IMR-90 (cell line): ENCODE measurements at regions not wholly inside any gene's neighbourhood (a gene's known extent, or its start where the extent isn't known, plus 50 kb on each side); places are given as distances from the start of the nearest gene placed in this dataset.

Experiments used
- ATAC-seq: fragments of 200-7000 bp; cut with Tn5 transposase; 2 replicates; pipeline ENCODE4 v1.9.1; 2020; ENCODE audit warnings: low read depth, mild to moderate bottlenecking, moderate library complexity
- BruUV-seq: library from RNA; stranded (reverse); fragments of 400-500 nt; replicated peaks from 2 replicates; lab custom pipeline; 2021; lab: Mats Ljungman, UMichigan
- CTCF ChIA-PET: fragments of 300-600 bp; formaldehyde crosslinking; extraction: SDS; loops from one replicate; lab custom pipeline; 2021; ENCODE audit warnings: antibody characterized with exemption; lab: Yijun Ruan, JAX
- POLR2A ChIA-PET: fragments of 300-600 bp; sonication (Branson Sonifier 250); formaldehyde crosslinking; loops from one replicate; lab custom pipeline; 2022; ENCODE audit warnings: antibody characterized with exemption; ENCODE audit not compliant: unreplicated experiment; lab: Charles Lee
- DNase-seq: peaks from one replicate; pipeline ENCODE4 v3.0.0; 2013
- H2AFZ ChIP-seq: replicated peaks from 2 replicates; pipeline ENCODE3; 2013; ENCODE audit warnings: low read length, mild to moderate bottlenecking; ENCODE audit not compliant: poor library complexity
- H2AK5ac ChIP-seq: 2 replicates; pipeline ENCODE4 v1.6.1; 2013; ENCODE audit warnings: low read depth, low read length, inconsistent platforms
- H2AK9ac ChIP-seq: replicated peaks from 2 replicates; pipeline ENCODE3; 2013; ENCODE audit warnings: mild to moderate bottlenecking, low read depth, low read length, moderate library complexity; ENCODE audit not compliant: poor library complexity
- H2BK120ac ChIP-seq: 2 replicates; pipeline ENCODE4 v1.6.1; 2013; ENCODE audit warnings: low read depth, low read length, inconsistent platforms
- H2BK15ac ChIP-seq: 3 replicates; pipeline ENCODE4 v1.6.1; 2013; ENCODE audit warnings: low read depth, low read length, inconsistent platforms
- H2BK20ac ChIP-seq: 2 replicates; pipeline ENCODE4 v1.6.1; 2013; ENCODE audit warnings: low read depth, mild to moderate bottlenecking, inconsistent platforms, low read length, moderate library complexity
- H2BK5ac ChIP-seq: 2 replicates; pipeline ENCODE4 v1.6.1; 2013; ENCODE audit warnings: mild to moderate bottlenecking, low read depth, low read length, inconsistent platforms; ENCODE audit not compliant: poor library complexity, severe bottlenecking
- H3K14ac ChIP-seq: replicated peaks from 2 replicates; pipeline ENCODE4 v1.6.1; 2013; ENCODE audit warnings: low read depth, low read length, inconsistent platforms
- H3K18ac ChIP-seq: 2 replicates; pipeline ENCODE4 v1.6.1; 2013; ENCODE audit warnings: low read depth, low read length, control low read depth
- H3K23ac ChIP-seq: 2 replicates; pipeline ENCODE4 v1.6.1; 2013; ENCODE audit warnings: low read depth, low read length, inconsistent platforms
- H3K27ac ChIP-seq: 2 replicates; pipeline ENCODE4 v1.5.1; 2013; ENCODE audit warnings: mild to moderate bottlenecking, control low read depth, low read length; ENCODE audit not compliant: insufficient read depth
- H3K27me3 ChIP-seq: 2 replicates; pipeline ENCODE4 v1.6.1; 2013; ENCODE audit warnings: low read length; ENCODE audit not compliant: control insufficient read depth, insufficient read depth
- H3K36me3 ChIP-seq: 2 replicates; pipeline ENCODE4 v1.6.1; 2013; ENCODE audit warnings: low read length, mixed read lengths; ENCODE audit not compliant: control insufficient read depth, insufficient read depth
- H3K4ac ChIP-seq: 2 replicates; pipeline ENCODE4 v1.6.1; 2013; ENCODE audit warnings: low read depth, low read length, inconsistent platforms
- H3K4me1 ChIP-seq: 2 replicates; pipeline ENCODE4 v1.6.1; 2013; ENCODE audit warnings: low read length, mixed read lengths; ENCODE audit not compliant: control insufficient read depth, insufficient read depth
- H3K4me2 ChIP-seq: 2 replicates; pipeline ENCODE4 v1.6.1; 2013; ENCODE audit warnings: low read depth, mild to moderate bottlenecking, control low read depth, low read length, moderate library complexity
- H3K4me3 ChIP-seq: 2 replicates; pipeline ENCODE4 v1.5.1; 2013; ENCODE audit warnings: low read depth, mild to moderate bottlenecking, control low read depth, low read length, moderate library complexity; ENCODE audit not compliant: insufficient read depth
- H3K56ac ChIP-seq: 2 replicates; pipeline ENCODE4 v1.6.1; 2013; ENCODE audit warnings: low read length, inconsistent platforms; ENCODE audit not compliant: insufficient read depth; ENCODE audit errors: extremely low read depth
- H3K79me1 ChIP-seq, 2 experiments: 2 replicates each; pipeline ENCODE4 v1.6.1; 2013; ENCODE audit warnings: low read length in 2 of 2, inconsistent platforms in 1 of 2, low read depth in 1 of 2
- H3K9ac ChIP-seq: 2 replicates; pipeline ENCODE4 v1.6.1; 2013; ENCODE audit warnings: low read depth, low read length, control low read depth
- H3K9me1 ChIP-seq: 2 replicates; pipeline ENCODE4 v1.6.1; 2013; ENCODE audit warnings: low read length, inconsistent platforms; ENCODE audit not compliant: insufficient read depth
- H3K9me3 ChIP-seq: 2 replicates; pipeline ENCODE4 v1.6.1; 2013; ENCODE audit warnings: low read length; ENCODE audit not compliant: control insufficient read depth, insufficient read depth
- H4K20me1 ChIP-seq: 2 replicates; pipeline ENCODE4 v1.6.1; 2013; ENCODE audit warnings: low read length, inconsistent platforms; ENCODE audit not compliant: insufficient read depth
- H4K5ac ChIP-seq: 2 replicates; pipeline ENCODE4 v1.6.1; 2013; ENCODE audit warnings: mild to moderate bottlenecking, low read depth, low read length, control low read depth
- H4K8ac ChIP-seq, 2 experiments: 2 replicates each; pipeline ENCODE4 v1.6.1; 2013; ENCODE audit warnings: low read depth in 2 of 2, low read length in 2 of 2, control low read depth in 1 of 2, inconsistent platforms in 1 of 2
- H4K91ac ChIP-seq: 2 replicates; pipeline ENCODE4 v1.6.1; 2013; ENCODE audit warnings: low read depth, low read length, inconsistent platforms; ENCODE audit not compliant: insufficient read depth
- BHLHE40 ChIP-seq: fragments of 150-350 bp; IDR thresholded peaks from 2 replicates; pipeline ENCODE4 v1.6.1; 2016; ENCODE audit warnings: mild to moderate bottlenecking, low read depth, low read length
- CEBPB ChIP-seq: IDR thresholded peaks from 2 replicates; pipeline ENCODE4 v1.6.1; 2012; ENCODE audit warnings: low read depth, low read length, improper control_type of control experiment
- CHD1 ChIP-seq: IDR thresholded peaks from 2 replicates; pipeline ENCODE4 v1.6.1; 2012; ENCODE audit warnings: low read depth, low read length, improper control_type of control experiment
- CTCF ChIP-seq: conservative IDR thresholded peaks from 2 replicates; pipeline ENCODE4 v1.5.1; 2012; ENCODE audit warnings: mild to moderate bottlenecking, low read depth, low read length, improper control_type of control experiment
- ELK1 ChIP-seq: fragments of 150-350 bp; IDR thresholded peaks from 2 replicates; pipeline ENCODE4 v1.6.1; 2016; ENCODE audit warnings: low read depth, mild to moderate bottlenecking, low read length, moderate library complexity, borderline replicate concordance
- FOS ChIP-seq: fragments of 150-350 bp; IDR thresholded peaks from 2 replicates; pipeline ENCODE4 v1.6.1; 2016; ENCODE audit warnings: low read depth, low read length
- MAFK ChIP-seq: IDR thresholded peaks from 2 replicates; pipeline ENCODE4 v1.6.1; 2012; ENCODE audit warnings: low read depth, low read length, improper control_type of control experiment
- MAZ ChIP-seq: IDR thresholded peaks from 2 replicates; pipeline ENCODE4 v1.6.1; 2012; ENCODE audit warnings: low read depth, mild to moderate bottlenecking, low read length, improper control_type of control experiment, moderate library complexity, borderline replicate concordance
- MXI1 ChIP-seq: IDR thresholded peaks from 2 replicates; pipeline ENCODE4 v1.6.1; 2012; ENCODE audit warnings: low read depth, mild to moderate bottlenecking, low read length, moderate library complexity, borderline replicate concordance
- NFE2L2 ChIP-seq: fragments of 150-350 bp; IDR thresholded peaks from 2 replicates; pipeline ENCODE4 v1.6.1; 2016; ENCODE audit warnings: low read depth, mild to moderate bottlenecking, low read length
- POLR2A ChIP-seq: IDR thresholded peaks from 2 replicates; pipeline ENCODE4 v1.6.1; 2012; ENCODE audit warnings: mild to moderate bottlenecking, low read depth, low read length
- RAD21 ChIP-seq: IDR thresholded peaks from 2 replicates; pipeline ENCODE4 v1.6.1; 2012; ENCODE audit warnings: low read length, improper control_type of control experiment
- RCOR1 ChIP-seq: IDR thresholded peaks from 2 replicates; pipeline ENCODE4 v1.6.1; 2012; ENCODE audit warnings: mild to moderate bottlenecking, low read length, improper control_type of control experiment; ENCODE audit not compliant: insufficient replicate concordance
- RFX5 ChIP-seq: IDR thresholded peaks from 2 replicates; pipeline ENCODE4 v1.8.0; 2012; ENCODE audit warnings: low read depth, mild to moderate bottlenecking, low read length, moderate library complexity
- SMC3 ChIP-seq: fragments of 150-350 bp; IDR thresholded peaks from 2 replicates; pipeline ENCODE4 v1.6.1; 2016; ENCODE audit warnings: low read depth, mild to moderate bottlenecking, antibody characterized with exemption, low read length, moderate library complexity
- USF2 ChIP-seq: fragments of 150-350 bp; IDR thresholded peaks from 2 replicates; pipeline ENCODE4 v1.6.1; 2017; ENCODE audit warnings: mild to moderate bottlenecking, antibody characterized with exemption, low read length, low read depth
- WGBS, 2 experiments: methylation state at CpG; one replicate each; pipeline versions ENCODE4 v1.1.5 to v1.1.7; 2013; ENCODE audit warnings: missing lambda C conversion rate in 2 of 2; ENCODE audit not compliant: insufficient read length in 1 of 2; ENCODE audit errors: extremely low coverage in 2 of 2; 5-methylcytosine and 5-hydroxymethylcytosine counted together
- dilution Hi-C: fragments of 300-500 bp; cut with HindIII; formaldehyde crosslinking; loops from one replicate; pipeline ENCODE4 v1.14.3; 2018; ENCODE audit warnings: low sequenced_read_pairs; ENCODE audit not compliant: unreplicated experiment
- in situ Hi-C: fragments of 300-500 bp; cut with MboI; formaldehyde crosslinking; loops from 3 replicates; pipeline ENCODE4 v1.14.3; 2019; ENCODE audit warnings: low sequenced_read_pairs, inconsistent platforms, mixed read lengths
- intact Hi-C: fragments of 100-400 bp; cut with micrococcal nuclease; formaldehyde crosslinking; loops from 2 replicates; pipeline ENCODE4 v1.10.0; 2022

DNA sequence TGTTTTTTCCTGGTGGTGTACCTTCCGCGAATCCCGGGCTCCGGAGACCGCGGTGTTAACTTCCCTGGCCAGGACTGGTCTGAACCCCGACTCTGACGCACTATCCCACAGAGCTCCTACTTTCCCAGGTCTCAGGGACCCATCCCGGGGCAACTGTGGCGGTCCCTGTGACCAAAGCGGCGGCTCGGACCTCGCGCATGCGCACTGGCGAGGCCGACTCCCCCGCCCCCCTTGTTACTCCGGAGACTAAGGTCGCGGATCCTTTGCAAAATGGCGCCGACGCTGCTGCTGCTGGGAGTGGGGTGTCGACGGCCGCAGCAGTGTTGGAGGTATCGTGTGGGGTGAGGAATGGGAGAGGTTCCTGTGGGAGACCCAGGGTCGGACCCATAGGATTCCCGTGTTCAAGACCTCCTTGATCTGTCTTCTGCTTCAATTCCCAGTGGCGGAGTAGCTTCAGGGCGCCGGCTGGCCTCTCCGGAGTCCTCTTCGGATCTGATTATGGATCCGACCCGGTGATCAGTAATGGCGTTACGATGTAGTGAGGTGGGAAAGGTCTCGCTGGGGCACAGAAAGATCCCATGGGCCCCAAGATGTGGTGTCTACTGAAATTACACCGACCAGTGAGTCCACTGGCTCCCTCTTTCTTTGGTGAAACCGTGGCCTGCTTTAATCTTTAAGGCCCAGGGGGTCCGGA is 66.6 kb upstream of the ZNF527 start:
- H3K4ac ChIP-seq = no peak overlapping the region
- no peaks in the 10 kb centered on the region for H3K4me1 ChIP-seq
- peaks cover 32% of the 10 kb centered on the region for H3K9me3 ChIP-seq
- H2BK15ac ChIP-seq = no peak overlapping the region
- H2AFZ ChIP-seq = peak overlapping the region; percentile 33
- TF ChIP-seq POLR2A (no peak), SMC3 (no peak), ELK1 (no peak), MXI1 (no peak), CHD1 (no peak), RFX5 (no peak), CEBPB (no peak), FOS (no peak), CTCF (no peak), USF2 (no peak), BHLHE40 (no peak), MAZ (no peak), RAD21 (no peak), MAFK (no peak), NFE2L2 (no peak), RCOR1 (no peak)
- H3K36me3 ChIP-seq = no peaks in the 10 kb centered on the region
- no peak overlapping the region for H3K9ac ChIP-seq
- H3K4me3 ChIP-seq = peak overlapping the region; percentile 36; the same call in 1 of the 2 replicates
- H3K23ac ChIP-seq = no peak overlapping the region
- intact Hi-C loops (no loop called here), dilution Hi-C loops (no loop called here), in situ Hi-C loops (no loop called here)
- H3K4me2 ChIP-seq = no peak overlapping the region
- no TSS peak for BruUV-seq
- no peak overlapping the region for H4K8ac ChIP-seq
- DNase-seq (no peak), ATAC-seq (no peak)
- H3K79me1 ChIP-seq = no peaks in the 10 kb centered on the region
- no peak overlapping the region for H3K27ac ChIP-seq
- no peak overlapping the region for H2BK120ac ChIP-seq
- H2BK5ac ChIP-seq = no peak overlapping the region
- H4K5ac ChIP-seq = no peak overlapping the region
- no peak overlapping the region for H3K56ac ChIP-seq
- H2AK9ac ChIP-seq = peak overlapping the region; percentile 42
- no peak overlapping the region for H2BK20ac ChIP-seq
- H3K27me3 ChIP-seq = no peaks in the 10 kb centered on the region
- no peaks in the 10 kb centered on the region for H4K20me1 ChIP-seq
- no peak overlapping the region for H3K14ac ChIP-seq
- no peak overlapping the region for H4K91ac ChIP-seq
- no peaks in the 10 kb centered on the region for H3K9me1 ChIP-seq
- no peak overlapping the region for H3K18ac ChIP-seq
- CTCF ChIA-PET = no interaction called here
- no peak overlapping the region for H2AK5ac ChIP-seq
- 72% methylated on average over 12 of the region's 44 CpGs; no CpG with 5 or more reads in 1 of the 2 experiments for WGBS, 2 experiments
- POLR2A ChIA-PET = no interaction called here
